Urothelium cell line (cell line): ENCODE measurements at regions not wholly inside any gene's neighbourhood (a gene's known extent, or its start where the extent isn't known, plus 50 kb on each side); places are given as distances from the start of the nearest gene placed in this dataset.
A peak's percentile ranks its signal among the peaks of the same experiment; 100 is the strongest.
"Not testable (repeated sequence)": the region's sequence is repeated elsewhere in the genome, so short reads cannot be mapped to it uniquely, and the experiment has no call there.

ENCODE experiments used
- DNase-seq: peaks from one replicate; pipeline ENCODE4 v3.0.0; 2011; ENCODE audit warnings: low spot score, mixed read lengths
- FAIRE-seq: peaks from 2 replicates; lab custom pipeline; 2011; peaks lifted over from hg19 to GRCh38; lab: Jason Lieb, UNC

DNA sequence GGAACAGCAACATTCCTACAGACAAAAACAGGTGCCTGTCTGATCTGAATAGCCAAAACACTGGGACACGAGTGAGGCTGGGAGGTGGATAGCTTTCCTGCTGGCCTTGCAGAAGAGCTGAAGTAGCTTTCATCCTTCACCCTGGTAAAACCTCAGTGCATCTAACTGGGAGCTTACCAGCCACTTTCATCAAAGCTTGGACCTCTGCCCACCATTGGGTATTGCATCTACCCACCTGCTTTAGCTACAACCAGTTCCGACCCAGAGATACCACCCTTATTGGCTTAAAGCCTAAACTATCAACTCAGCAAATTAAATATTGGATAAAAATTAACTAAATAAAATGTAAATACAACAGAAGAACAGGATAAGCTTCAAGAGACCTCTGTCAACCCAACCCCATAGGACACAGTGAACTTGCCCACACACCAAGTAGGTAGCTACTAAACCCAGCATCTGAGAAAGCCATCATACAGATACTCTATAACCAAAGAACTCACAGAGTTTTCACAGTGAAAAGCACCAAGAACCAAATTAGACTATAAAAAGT lies 866.3 kb downstream of the FSCB start:
- no peak for DNase-seq
- FAIRE-seq, result no peak

DNA sequence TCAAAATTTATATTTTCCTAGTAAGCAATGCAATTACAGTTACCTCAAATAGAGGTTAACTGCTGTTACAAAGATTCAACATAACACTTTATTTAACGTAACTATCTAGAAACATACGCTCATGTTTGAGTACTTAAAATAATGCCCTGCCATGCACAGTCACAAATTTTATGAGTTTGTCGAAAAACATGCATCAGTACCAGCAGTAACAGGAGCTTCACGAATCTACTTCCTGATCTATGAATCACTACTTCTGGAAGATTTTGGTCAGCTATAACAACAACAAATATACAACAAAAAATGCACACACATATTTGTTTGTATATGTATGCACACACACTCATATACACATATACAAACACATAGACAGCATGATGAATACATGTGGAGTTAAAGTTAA lies 881.8 kb downstream of the FSCB start:
- FAIRE-seq, result peak; percentile 79
- no peak for DNase-seq

DNA sequence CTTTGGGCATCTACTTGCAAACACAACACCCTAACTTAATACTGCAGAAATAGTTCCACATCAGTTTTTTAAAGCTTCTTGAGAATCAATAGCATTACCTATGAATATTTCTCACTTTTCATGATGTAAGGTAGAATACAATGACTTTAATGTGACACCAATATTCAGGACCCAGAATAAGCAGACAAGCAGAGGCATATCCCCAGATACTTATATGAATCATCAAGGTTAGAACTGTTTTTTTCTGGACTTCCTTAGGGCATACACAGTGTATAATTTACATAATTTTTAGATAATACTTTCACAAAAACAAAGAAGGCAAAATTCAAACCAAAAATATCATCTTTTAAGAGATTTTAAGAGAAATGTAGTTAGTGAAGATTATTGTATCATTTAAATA lies 885.8 kb downstream of the FSCB start:
- no peak for DNase-seq
- no peak for FAIRE-seq

DNA sequence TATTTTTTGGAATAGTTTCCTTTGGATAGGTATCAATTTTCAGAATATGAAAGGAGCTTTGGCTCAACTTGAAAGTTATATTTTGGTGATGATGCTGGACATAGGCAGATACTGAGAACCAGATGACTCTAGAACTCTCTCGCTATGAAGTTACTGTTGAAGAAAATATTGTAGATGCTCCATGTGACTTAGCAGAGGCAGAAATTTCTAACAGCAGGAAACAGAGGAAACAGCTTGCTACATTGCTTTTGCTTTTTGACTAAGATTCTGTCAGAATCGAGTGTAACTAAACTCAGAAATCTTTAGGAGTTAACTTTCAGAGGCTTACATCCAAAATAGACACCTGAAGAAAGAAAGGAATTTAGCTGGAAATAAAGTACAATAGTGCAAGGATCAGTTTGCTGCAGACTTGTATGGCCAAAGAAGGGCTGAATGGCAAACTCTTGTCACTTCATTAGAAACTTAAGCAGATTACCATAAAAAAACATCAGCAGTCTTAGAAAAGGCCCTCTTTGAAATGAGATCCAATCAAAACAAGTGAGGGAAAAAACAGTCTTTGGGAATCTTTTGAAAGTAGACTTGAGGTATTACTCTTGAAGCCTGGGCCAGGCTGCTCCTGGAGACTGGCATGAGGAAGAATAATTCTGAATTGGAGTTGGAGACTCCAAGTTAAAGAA lies 911.8 kb downstream of the FSCB start:
- no peak for DNase-seq
- FAIRE-seq, result no peak

DNA sequence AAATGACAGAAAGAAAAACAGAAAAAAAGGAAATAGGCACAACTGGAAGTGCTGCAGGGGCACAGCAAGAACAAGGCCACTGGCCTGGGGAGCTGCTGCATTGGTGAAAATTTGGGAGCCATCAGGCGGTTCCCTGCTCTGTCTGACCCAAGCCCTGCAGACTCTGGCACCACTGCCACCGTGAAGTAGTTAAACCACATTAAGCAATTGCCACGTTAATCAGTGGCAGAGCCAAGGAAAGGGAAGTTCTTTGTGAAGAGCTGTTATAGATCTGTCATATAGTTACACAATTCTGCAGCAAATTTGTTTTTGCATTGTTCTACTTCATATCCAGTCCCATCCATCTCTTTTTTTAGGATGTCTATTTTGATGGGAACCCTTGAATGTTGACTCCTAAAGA lies 915.3 kb downstream of the FSCB start:
- DNase-seq (no peak), FAIRE-seq (no peak)

DNA sequence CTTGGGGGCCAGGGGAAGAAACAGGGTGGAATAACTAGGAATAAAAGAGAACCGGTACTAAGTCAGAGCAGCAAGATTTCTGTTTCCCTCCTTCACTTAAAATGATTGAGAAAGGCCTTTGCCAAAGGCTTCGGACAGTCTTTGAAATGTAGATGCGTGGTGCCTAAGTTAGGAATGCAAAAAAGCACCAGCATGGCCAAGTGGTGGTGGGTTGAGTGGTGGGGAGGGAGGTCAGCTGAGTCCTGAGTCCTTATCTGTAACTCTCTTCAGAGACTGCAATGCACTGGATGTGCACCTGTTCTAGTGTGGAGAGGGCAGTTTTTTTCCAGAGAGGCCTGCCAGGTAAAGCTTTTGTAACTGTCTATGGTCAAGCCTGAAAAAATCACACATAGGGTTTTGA lies 919.9 kb downstream of the FSCB start:
- FAIRE-seq (no peak), DNase-seq (no peak)

DNA sequence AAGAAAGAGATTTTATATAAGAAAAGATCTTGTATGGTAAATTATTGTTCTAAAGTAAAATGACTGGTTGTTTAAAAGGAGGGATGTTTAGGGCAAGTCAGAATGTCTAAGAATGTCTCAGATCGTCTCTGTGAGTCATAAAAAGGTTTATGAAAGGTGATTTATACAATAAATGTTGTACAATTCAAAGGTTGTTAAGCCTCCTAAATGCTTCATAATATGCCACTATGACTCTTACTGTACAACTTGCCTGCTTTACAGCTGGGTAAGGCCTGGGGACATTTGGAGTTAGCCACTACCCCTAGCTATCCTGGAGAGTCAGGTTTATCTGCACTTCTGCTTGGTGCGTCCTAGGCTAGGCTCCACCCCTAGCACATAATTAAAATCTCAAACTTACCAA lies 927.4 kb downstream of the FSCB start:
- DNase-seq (no peak), FAIRE-seq (no peak)

DNA sequence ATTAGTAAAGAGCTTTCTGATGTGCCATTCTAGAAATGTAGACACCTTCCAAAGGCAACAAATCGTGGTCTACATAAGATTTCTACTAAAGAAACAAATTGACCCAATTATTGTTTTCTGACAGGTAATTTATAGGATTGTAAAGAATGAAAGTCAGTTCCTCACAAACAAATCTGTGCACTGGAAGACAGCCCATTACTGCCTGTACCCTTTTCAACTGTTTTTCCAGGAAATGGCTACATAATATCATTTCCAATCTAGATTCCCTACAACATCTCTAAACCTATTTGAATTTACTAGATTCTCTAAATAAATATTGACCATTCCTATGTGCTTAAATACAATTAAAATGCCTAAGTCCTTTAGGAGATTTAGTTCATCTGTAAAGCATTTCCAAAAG lies 939.1 kb downstream of the FSCB start:
- DNase-seq (no peak), FAIRE-seq (no peak)

DNA sequence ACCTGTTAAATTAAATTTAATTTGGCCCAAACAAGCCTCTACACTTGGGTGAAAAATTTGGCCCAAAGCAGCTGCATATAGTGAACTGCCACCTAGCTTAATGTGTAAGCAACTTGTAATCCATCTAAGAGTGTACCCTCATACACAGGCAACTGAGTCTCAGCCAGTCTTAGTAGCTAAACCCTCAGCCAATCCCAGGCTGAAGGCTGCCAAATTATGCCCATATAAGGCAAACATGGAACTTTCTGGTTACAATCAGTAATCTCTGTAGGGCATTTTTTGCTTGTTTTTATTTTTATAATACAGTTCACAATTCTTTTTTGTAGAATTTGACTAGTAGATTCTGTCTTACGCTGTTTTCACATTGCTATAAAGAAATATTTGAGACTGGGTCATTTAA lies 958.7 kb downstream of the FSCB start:
- FAIRE-seq (no peak), DNase-seq (no peak)

DNA sequence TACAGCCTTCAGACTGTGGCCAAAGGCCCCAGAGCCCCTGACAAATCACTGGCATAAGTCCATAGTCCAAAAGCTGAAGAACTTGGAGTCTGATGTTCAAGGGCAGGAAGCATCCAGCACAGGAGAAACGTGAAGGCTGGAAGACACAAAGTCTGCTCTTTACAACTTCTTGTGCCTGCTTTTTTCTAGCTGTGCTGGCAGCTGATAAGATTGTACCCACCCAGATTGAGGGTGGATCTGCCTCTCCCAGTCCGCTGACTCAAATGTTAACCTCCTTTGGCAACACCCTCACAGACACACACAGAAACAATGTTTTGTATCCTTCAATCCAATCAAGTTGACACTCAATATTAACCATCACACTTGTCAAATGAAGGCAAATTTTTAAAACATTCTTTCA lies 959.5 kb downstream of the FSCB start:
- DNase-seq, FAIRE-seq: not testable (repeated sequence)

DNA sequence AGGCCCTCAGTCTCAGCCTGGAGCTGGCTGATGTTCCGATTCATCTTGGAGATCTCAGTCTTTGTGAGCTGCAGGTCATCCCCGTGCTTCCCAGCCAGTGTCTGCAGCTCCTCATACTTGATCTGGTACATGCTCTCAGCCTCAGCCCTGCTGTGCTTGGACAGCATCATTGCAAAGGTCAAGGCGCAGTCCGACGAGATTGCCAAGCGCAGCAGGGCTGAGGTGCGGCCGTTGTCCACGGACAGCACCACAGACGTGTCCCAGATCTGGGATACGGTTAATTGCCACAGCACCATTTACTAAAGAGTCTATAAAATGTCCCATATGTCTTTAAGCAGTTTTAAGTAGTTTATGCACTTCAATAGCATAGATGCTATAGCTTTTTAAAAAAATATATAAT lies 965.7 kb downstream of the FSCB start:
- no peak for DNase-seq
- FAIRE-seq, result no peak

DNA sequence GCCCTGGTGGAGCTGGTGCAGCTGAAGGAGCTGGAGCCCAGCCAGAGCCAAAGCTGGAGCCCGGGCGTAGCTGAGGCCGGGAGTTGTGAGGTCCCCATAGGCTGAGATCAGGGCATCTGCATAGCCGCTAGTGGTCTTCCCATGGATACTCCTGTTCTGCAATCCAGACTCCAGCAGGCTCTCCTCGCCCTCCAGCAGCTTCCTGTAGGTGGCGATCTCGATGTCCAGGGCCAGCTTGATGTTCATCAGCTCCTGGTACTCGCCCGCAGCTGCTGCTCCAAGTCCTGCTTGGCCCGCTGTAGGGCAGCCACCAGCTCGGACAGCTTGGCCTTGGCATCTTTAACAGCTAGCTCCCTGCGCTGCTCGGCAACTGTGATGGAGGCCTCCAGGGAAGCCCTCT lies 966.1 kb downstream of the FSCB start:
- no peak for DNase-seq
- no peak for FAIRE-seq

DNA sequence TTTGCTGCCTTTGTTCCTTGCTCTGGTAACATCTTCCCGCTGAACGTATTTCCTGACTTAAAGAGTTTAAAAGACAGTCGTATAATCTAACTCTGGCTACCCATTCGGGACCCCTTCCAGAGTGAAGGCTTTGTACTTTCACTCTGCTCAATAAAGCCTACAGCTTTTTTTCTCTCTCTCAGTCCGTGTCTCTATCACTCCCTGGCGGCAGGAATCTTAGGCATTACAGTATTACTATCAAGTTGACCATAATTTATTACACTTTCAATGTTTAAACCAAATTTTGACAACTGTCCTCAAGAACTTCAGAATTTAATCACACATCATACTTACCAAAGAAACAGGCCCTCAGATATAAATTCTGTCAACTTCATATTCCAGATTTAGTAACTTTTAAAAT lies 967.9 kb downstream of the FSCB start:
- peak; percentile 31 for DNase-seq
- FAIRE-seq, result no peak

DNA sequence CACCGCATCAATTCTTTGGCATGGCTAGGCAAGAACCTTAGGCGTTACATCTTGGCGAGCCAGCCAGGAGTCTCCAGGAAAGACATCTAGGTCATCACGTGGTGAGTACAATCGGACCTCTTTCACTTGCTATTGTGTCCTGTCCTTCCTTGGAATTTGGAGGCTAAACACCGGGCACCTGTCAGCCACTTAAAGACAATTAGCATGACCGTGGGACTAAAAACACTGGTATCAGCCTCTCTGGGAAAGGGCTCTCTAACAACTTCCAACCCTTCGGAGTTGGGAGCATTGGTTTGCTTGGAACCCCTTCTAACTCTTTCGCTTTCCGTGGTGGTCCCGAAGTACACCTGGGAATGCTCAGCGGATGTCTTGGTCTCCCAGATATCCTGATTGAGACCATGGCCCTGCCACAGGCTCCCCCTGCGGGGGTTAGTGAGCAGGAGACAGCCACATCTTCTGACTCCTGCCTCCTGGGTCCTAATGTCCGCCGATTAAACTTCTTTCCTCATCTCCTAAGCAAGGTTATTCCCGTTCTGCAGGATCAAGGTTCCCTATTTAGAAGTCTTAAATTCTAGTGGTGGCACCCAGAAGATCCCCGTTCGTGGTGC lies 971.7 kb downstream of the FSCB start:
- DNase-seq (peak; percentile 57), FAIRE-seq (no peak)

DNA sequence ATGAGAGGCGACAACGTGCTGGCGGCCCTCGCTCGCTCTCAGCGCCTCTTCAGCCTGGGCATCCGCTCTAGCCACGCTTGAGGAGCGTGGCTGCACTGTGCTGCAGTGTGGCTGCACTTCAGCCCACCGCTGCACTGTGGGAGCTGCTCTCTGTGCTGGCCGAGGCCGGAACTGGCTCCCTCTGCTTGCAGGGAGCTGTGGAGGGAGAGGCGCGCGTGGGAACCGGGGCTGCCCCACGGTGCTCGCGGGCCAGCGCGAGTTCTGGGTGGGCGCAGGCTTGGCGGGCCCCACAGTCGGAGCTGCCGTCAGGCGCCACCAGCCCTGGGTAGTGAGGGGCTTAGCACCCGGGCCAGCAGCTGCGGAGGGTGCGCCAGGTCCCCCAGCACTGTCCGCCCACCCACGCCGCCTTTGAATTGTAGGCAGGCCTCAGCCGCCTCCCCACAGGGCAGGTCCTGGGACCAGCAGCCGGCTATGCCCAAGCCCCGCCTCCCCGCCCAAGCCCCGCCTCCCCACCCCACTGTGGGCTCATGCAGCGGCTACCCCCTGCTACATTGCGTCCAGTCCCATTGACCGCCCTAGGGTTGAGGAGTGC lies 974.2 kb downstream of the FSCB start:
- DNase-seq (no peak), FAIRE-seq (no peak)

DNA sequence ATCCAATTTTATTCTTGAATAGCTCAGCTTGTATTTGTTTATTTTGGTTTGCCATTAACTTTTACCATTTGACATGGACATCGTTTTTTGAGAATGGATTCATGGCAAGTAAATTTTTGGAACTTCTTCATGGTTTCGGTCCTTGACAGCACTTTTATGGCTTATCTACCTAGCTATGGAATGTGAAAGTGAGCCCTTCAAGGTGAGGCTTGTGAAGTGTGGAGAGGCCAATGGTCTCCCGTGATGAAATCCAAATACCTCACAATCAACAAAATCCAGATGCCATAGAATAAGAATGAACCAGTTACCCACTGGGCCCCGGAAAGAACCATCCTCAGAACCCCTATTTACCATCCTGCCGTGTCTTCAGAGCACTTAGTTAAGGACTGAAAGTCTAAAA lies 978.8 kb downstream of the FSCB start:
- FAIRE-seq (peak; percentile 17), DNase-seq (no peak)

DNA sequence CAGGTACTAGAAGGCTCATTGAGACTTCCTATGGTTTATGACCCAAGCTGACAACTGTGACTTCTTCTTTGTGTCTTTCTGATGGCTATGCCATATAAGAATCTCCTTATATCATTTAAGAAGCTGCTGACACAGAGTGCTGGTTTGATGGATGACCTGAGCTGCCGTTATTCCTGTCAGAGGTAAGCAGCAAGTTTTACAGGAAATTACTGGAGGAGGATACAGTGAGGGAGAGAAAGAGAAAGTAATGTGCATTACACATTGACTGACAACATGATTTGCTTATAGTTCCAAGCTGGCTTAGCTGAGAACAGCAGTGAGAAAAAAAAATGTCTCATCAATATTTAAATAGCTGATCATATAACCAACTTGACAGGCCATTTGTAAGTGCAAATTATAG lies 981.4 kb downstream of the FSCB start:
- DNase-seq (no peak), FAIRE-seq (no peak)

DNA sequence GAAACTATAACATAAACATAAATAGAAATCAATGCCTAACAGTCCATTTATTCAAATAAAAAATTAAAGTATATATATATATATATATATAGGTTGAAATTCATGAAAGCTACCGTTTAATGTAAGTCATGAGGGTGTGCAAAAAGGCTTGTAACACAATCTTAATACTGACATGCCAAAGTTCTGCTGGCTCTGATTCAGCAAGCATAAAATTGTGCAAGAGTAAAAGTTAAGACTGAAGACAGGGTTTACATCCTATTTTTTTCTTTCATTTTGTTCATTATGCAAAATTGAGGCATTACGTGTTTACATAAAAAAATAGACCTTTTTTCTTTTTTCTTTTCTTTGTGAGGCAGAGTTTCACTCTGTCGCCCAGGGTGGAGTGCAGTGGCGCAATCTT lies 984.2 kb downstream of the FSCB start:
- FAIRE-seq (no peak), DNase-seq (no peak)

DNA sequence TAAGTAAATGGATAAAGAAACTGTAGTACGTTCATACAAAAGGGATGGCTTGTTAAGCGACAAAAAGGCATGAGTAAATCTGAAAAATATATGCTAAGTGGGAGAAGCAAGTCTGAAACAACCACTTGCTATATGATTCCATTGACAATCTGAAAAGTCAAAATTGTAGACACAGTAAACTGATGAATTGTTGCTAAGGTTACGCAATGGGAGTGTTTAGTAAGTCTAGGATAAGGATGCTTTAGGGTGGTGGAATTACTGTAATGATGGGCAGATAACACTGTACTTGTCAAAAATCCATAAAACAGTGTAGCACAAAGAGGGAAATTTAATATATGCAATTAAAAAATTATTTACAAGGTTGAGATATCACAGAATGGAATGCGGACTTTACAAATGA lies 984.9 kb downstream of the FSCB start:
- FAIRE-seq, result peak; percentile 23

DNA sequence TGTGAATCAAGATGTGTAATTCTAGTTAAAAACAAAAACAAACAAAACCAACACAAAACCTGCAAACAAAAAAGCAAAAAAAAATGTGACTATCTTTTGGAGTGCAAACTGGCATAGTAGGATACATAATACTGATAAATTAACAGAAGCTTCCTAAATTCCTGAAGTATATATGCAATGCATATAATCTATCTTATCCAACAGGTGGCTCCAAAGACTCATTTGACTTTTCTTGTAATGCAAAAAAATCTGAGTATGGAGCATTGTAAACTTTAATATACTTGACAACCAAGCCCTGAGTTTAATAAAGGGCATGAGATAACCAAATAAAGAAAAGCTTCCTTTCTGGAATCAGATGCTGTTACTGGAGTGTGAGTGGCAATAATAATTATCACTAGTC lies 1003.6 kb downstream of the FSCB start:
- no peak for DNase-seq
- FAIRE-seq, result no peak

More for the DNA sequence above, 984.9 kb downstream of the FSCB start:
- DNase-seq, result no peak

DNA sequence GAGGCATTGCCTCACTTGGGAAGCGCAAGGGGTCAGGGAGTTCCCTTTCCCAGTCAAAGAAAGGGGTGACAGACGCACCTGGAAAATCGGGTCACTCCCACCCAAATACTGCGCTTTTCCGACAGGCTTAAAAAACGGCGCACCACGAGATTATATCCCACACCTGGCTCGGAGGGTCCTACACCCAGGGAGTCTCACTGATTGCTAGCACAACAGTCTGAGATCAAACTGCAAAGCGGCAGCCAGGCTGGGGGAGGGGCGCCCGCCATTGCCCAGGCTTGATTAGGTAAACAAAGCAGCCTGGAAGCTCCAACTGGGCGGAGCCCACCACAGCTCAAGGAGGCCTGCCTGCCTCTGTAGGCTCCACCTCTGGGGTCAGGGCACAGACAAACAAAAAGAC lies 1014.7 kb downstream of the FSCB start:
- FAIRE-seq, result not testable (repeated sequence)

DNA sequence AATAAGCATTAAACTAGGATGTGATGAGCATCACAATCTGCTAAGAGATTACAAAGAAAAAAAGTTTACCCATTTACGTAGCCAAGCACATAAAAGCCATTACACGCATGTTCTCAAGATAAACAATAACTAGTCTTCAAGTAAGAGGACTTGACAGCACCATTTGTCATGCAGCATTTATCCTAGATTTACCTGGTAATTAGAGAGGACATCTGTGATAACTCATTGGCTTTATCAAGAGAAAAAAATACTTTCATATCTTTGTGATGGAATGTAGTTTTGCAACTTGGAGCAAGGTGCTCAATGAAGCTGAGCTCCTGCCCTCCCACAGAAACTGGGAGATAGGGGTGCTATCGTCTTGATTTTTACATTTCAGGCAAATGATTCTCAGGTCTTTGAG lies 1023.7 kb downstream of the FSCB start:
- no peak for FAIRE-seq
- DNase-seq, result no peak

More for the DNA sequence above, 1014.7 kb downstream of the FSCB start:
- not testable (repeated sequence) for DNase-seq
